HPDE6-E6E7 (cell line): ENCODE measurements at regions not wholly inside any gene's neighbourhood (a gene's known extent, or its start where the extent isn't known, plus 50 kb on each side); places are given as distances from the start of the nearest gene placed in this dataset.

Source experiments
- DNase-seq: peaks from one replicate; pipeline ENCODE4 v3.0.0; 2011; ENCODE audit warnings: missing footprints; ENCODE audit errors: extremely low spot score

GRCh38 chr5:54718656-54719055 lies 201.1 kb downstream of the SNX18 start:
- no peak for DNase-seq

GRCh38 chr5:54717870-54718269 lies 200.3 kb downstream of the SNX18 start:
- DNase-seq: no peak

GRCh38 chr5:54717459-54717858 lies 199.9 kb downstream of the SNX18 start:
- DNase-seq: no peak

GRCh38 chr5:54713923-54714581 lies 196.5 kb downstream of the SNX18 start:
- no peak for DNase-seq

DNA sequence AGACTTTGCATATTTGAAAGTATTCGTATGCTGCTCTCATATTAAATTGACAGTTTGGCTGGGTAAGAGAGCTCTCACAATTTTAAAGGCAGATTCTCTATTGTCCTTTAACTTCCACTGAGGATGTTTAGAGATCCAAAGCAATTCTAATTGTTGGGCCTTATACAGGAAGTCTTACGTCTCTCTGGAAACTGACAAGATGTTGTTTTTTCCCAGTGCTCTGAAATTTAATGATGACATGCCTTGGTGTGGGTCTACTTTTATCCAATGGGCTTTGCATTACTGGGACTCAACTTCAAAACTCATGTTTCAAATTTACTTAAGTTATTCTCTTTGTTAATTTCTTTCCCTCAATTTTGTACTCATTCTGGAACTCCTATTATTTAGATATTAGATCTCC lies 191.5 kb downstream of the SNX18 start:
- no peak for DNase-seq

DNA sequence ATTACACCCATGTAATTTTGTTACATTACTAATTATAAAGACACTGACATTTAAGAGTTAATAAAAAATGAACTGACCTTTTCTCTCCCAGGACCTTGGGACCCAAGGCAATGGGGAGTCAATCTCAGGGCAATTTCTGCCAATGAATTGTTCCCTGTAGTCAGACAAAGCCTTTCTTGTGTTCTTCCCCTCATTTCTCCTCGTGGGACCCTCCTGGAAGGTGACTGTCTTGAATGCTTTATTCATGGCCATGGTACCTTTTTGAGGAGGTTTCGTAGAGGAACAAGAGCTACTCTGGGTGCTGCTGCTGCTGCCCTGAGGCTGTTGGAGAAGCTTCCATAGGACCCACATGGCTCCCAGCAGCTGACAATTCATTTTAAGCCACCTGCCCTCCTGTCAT lies 190.3 kb downstream of the SNX18 start:
- no peak for DNase-seq

DNA sequence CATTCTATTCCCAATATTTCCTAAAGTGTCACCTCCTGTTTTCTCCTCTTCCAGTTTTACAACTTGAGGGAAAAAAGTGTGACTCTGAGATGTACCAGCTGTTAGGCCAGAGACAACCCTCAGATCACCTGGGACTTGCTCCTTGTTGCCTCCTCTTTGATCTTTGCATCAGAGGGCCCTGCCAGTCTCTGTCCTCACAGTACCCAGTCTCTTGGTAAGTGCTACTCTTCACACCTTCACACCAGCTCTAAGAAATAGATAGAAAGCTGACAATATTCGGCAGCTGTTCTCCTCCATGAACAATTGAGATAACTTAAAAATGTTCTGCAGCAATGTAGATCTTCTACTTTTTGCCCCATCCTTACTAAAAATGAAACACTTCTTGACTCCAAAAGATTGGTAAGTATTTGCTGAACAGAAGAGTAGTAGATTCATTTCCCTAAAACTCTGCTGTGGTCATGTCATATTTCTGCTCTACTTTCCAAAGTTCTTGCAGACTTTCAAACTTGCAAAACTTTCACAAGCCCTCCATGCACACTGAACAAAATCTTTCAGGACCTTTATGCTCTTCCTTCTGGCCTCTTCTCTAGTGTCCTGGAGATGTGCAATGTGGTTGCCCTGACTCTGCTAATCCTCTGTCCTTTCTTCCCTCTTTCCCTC lies 188.6 kb downstream of the SNX18 start:
- no peak for DNase-seq

DNA sequence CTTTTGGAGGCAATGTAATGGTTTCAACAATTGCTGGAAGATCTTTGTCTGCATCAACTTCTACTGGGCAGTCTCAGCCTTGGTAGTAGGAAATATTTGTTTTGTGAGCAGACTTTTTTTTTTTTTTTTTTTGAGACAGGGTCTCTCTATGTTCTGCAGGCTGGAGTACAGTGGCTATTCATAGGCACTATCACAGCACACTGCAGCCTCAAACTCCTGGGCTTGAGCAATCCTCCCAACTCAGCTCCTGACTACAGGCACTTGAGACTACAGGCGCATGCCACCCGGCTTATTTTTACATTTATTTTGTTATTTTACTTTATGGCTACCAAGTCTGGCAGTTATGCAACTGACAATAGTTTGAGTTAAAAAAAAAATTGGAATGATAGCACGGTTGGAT lies 187.3 kb downstream of the SNX18 start:
- no peak for DNase-seq

- no peak for DNase-seq
Measured at GRCh38 chr5:54704333-54704732, 186.8 kb downstream of the SNX18 start.

DNA sequence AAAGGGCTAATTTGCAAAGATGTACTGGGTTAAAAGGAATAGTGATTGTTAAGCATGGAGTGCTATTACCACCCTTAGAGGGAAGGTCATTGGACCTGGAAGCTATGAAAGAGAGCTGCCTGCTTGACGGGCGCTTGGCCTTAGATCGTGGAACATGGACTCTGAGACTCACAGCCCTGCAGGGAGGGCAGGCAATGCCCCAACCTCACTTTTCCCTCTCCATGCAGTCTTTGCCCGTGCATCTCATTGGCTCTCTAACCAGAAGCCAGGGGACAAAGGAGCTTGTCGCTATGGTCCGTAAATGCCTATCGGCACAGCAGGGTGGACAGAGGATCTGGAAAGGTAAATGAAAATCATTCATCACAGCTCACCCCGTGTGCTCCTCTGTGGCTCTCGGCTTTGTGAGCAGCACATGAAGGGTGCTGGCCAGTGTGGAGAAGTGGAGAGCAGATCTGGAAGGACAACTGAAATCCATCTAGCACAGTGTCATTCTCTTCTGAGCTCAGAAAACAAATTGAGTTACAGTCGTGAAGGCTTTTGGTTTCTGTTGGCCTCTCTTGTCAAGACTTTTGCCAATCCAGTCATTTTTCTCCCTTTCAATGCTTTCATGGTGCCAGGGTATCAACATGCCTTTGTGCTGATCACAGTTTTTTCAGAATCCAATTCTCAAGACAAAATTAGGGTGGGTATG lies 186.2 kb downstream of the SNX18 start:
- DNase-seq: no peak

DNA sequence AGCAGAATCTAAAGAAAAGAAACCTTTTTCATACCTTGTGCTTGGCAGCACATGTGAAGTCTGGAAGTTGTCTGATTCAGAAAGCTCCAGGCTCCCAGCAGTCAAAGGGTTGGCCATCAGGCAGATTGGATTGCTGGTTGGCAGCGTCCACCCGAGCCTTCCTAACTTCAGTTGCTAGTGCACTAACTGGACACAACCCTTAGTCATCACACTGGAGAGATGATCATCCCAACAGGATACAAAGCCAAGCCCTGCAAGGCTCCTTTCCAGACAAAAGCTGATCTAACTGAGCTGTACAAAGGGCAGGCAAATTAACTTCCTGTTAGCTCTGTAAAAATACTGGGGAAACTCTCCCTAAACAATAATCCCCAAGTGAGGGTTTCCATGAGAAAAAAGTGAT lies 185.6 kb downstream of the SNX18 start:
- DNase-seq: peak; percentile 23

GRCh38 chr5:54702470-54702869 lies 184.9 kb downstream of the SNX18 start:
- no peak for DNase-seq

DNA sequence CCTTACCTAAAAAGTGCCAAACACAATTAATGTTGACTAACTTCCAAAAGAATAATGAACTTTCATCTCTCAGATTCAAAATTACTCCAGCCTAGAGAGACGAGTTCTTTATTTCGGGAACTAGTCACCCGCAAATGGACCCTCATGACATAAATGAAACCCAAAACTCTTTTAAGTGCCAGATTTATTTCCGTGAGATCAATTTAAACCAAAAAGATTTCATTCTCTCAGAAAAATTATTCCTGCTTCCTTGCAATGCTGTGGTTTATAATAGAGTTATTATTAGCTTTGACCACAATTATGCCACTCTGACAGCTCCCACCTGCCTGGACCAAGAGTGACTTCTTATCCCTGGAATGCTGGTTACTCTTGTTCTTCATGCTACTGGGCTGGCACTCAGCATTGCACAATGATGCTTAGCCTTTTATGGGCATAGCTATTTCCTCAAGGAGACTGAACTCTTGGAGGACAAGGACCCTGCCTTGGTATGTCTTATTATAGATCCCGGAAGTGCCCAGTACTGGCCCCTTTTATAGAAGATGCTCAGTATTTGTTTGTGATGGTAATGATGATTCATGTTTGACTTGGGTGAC lies 183.5 kb downstream of the SNX18 start:
- peak; percentile 93 for DNase-seq

DNA sequence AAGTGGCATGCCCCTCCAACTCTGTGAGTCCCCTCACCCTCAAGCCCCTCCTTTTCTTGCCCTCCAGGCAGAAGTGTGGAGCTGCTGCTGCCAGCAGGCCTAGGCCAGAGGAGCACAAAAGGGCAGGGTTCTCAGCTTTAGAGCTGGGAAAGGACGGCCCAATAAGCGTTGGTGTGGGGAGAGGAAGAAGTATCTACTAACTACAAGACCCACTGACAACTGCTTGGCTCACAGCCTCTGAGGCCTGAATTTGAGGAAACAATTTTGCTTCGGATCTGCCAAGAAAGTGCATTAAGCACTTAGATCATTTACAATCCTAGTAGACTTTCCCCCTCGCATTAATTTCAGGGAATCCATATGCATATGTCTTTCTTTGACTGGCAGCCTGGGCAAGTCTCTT lies 179.4 kb downstream of the SNX18 start:
- DNase-seq: no peak

- no peak for DNase-seq
Measured at GRCh38 chr5:54696346-54696745, 178.8 kb downstream of the SNX18 start.

DNA sequence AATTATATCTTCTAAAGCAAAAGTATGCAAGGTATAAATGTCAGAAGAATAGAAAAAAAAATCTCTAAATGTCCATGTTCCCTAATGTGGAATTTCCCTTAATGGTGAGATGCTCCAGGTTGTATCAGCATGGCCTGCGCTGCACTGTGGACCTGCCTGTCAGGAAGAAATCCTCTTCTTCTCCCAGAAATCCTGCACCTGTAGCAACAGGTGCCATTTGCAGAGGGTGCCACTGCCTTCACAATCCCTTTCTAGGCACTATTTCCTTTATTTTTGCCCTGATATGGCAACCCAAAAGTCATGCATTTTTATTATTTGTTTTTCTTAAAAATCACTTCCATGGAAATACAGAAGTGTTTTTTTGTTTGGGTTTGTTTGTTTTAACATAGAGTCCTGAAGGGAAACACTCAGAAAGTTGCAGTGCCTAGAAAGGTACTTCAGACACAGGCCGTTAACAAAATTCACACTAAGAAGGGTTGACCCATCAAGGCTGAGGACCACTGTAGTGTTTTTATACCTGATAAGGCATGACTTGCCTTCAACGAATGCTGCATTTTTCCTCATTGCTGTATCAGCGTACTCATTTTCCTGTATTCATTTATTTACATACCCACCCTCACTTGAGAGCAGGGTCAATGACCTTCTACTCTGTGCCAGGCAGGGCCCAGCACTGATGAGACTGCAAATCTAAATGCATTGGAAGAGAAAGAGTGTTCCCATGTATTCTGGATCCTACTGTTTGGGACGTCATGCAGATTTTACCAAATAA lies 177.8 kb downstream of the SNX18 start:
- no peak for DNase-seq

DNA sequence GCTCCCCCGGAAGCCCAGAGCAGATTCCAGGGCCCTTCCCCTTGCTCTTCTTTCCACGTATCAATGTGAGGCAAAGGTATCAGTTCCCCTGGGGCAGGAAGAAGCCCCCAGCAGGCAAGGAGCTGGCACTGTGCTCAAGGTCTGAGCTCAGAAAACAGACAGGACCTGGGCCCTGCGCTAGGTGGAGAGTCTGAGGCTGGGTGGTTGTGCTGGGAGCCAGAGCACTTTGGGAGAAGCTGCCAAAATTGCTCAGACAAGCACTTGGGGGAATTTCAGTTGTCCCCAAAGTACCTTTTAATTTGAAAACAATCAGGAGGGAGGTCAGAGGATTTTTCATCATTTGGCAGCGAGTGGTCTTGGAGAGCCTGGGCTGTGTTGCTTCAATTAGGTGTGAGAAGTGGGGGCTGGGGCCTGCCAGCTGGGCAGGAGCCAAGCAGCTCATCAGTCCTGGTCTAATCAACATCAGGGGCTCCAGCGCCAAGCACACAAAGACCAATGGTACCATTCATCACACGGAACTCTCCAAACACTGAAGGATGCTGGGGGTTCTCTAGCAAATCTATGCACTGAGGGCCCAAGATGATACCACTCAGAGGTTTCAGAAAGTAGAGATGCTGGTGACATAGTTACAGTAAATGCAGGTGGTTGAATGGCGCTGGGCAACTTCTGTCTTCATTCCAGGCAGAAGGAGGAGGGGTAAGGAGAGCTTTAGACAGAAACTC lies 176.5 kb downstream of the SNX18 start:
- DNase-seq: no peak

GRCh38 chr5:54692631-54693030 lies 175.1 kb downstream of the SNX18 start:
- no peak for DNase-seq

GRCh38 chr5:54691656-54692055 lies 174.1 kb downstream of the SNX18 start:
- no peak for DNase-seq

GRCh38 chr5:54689411-54690251 lies 172.1 kb downstream of the SNX18 start:
- no peak for DNase-seq
